Astrocyte (in vitro differentiated cells and primary cell): ENCODE measurements at regions not wholly inside any gene's neighbourhood (a gene's known extent, or its start where the extent isn't known, plus 50 kb on each side); places are given as distances from the start of the nearest gene placed in this dataset.

Experiments
- EZH2 ChIP-seq: IDR thresholded peaks from 2 replicates; pipeline ENCODE4 v1.6.1; 2012; ENCODE audit warnings: mild to moderate bottlenecking, low read length, inconsistent platforms; ENCODE audit not compliant: insufficient read depth
- TF ChIP-seq, protein P1 (sequence below): IDR thresholded peaks from 2 replicates; pipeline ENCODE4 v1.5.1; 2011; ENCODE audit warnings: low read depth, mild to moderate bottlenecking, inconsistent platforms, low read length, moderate library complexity; ENCODE audit not compliant: insufficient read depth

DNA sequence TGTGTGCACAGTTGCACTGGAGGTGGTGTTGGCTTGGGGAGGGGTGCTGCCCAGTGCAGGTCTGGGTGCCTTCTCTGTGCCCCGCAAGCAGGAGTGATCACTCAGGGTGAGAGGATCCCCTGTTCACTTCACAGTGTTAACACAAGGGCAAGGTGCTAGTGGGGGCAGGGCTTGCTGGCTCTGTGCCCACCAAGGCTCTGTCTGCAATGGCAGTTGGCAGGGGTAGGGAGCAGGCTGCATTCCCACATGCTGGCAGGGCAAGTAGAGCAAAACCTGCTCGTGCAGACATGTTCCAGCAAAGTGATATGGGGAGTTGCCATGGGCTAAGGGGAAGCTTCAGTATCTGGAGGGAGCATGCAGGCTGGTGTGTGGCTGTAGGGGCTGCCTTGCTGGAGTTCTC is 428.0 kb downstream of the ZNF674 start:
- TF ChIP-seq, protein P1, sequence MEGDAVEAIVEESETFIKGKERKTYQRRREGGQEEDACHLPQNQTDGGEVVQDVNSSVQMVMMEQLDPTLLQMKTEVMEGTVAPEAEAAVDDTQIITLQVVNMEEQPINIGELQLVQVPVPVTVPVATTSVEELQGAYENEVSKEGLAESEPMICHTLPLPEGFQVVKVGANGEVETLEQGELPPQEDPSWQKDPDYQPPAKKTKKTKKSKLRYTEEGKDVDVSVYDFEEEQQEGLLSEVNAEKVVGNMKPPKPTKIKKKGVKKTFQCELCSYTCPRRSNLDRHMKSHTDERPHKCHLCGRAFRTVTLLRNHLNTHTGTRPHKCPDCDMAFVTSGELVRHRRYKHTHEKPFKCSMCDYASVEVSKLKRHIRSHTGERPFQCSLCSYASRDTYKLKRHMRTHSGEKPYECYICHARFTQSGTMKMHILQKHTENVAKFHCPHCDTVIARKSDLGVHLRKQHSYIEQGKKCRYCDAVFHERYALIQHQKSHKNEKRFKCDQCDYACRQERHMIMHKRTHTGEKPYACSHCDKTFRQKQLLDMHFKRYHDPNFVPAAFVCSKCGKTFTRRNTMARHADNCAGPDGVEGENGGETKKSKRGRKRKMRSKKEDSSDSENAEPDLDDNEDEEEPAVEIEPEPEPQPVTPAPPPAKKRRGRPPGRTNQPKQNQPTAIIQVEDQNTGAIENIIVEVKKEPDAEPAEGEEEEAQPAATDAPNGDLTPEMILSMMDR = no peak
- TF ChIP-seq EZH2 = no peak
